Breast epithelium (tissue), 3 donors: ENCODE measurements at regions not wholly inside any gene's neighbourhood (a gene's known extent, or its start where the extent isn't known, plus 50 kb on each side); places are given as distances from the start of the nearest gene placed in this dataset.

ENCODE experiments used
- POLR2A ChIP-seq: fragments of 450-650 bp; IDR thresholded peaks from one replicate; pipeline ENCODE4 v1.6.1; 2016; ENCODE audit warnings: antibody characterized with exemption, mild to moderate bottlenecking, moderate library complexity
- TF ChIP-seq, protein P1 (sequence below), 3 donors: fragments of 450-650 bp; IDR thresholded peaks; one replicate each; pipeline ENCODE4 v1.5.1; 2016 to 2017; ENCODE audit warnings: antibody characterized with exemption in 3 of 3, mild to moderate bottlenecking in 3 of 3, moderate library complexity in 3 of 3

DNA sequence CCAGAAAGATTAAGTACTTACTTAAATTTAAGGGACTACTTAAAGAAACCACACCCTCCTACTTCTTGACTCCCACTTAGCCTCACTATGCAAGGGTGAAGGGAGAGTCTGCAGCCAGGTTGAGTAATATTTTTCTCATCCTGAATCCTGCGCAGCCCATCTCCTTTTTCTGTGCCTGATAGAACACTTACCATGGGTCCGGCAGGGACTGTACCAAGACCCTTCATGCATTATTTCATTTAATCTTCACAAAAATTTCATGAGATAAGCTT lies 562.6 kb upstream of the CFAP20DC start:
- TF ChIP-seq, protein P1, sequence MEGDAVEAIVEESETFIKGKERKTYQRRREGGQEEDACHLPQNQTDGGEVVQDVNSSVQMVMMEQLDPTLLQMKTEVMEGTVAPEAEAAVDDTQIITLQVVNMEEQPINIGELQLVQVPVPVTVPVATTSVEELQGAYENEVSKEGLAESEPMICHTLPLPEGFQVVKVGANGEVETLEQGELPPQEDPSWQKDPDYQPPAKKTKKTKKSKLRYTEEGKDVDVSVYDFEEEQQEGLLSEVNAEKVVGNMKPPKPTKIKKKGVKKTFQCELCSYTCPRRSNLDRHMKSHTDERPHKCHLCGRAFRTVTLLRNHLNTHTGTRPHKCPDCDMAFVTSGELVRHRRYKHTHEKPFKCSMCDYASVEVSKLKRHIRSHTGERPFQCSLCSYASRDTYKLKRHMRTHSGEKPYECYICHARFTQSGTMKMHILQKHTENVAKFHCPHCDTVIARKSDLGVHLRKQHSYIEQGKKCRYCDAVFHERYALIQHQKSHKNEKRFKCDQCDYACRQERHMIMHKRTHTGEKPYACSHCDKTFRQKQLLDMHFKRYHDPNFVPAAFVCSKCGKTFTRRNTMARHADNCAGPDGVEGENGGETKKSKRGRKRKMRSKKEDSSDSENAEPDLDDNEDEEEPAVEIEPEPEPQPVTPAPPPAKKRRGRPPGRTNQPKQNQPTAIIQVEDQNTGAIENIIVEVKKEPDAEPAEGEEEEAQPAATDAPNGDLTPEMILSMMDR (IDR thresholded peaks at IDR 0.05), result no peak
- no peak for TF ChIP-seq POLR2A
